ENCODE measurements at regions not wholly inside any gene's neighbourhood (a gene's known extent, or its start where the extent isn't known, plus 50 kb on each side); places are given as distances from the start of the nearest gene placed in this dataset.
"Not testable (repeated sequence)": the region's sequence is repeated elsewhere in the genome, so short reads cannot be mapped to it uniquely, and the experiment has no call there.

DNA sequence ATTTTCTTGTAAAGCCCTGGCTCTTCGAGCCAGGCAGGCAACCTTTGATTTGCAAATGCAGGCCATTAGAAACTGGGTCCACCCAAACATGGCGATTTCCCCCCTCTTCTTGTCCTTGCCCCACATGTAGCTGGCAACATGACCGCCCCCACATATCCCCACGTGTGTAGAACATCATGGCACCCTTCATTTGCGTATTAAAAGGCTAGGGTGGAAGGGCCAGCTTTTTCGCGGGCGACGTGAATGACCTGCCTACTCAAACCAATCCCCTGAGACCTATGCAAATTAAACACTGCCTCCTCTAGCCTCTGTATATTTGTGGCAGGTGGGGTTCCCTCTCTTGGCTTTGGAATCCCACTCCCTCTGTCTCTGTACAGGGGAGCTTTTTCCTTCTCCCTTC is 107.0 kb upstream of the CLINT1 start:
- DNase-seq (ENCODE audit: low read depth) = no peak
- ChIA-PET CTCF (interaction anchor here (1.1 kb wide), 1 partner anchor 17 kb away, joined by 5 read pairs; no protein-coding TSS in a partner anchor), POLR2A (no interaction called here)
- TF ChIP-seq, protein P1, sequence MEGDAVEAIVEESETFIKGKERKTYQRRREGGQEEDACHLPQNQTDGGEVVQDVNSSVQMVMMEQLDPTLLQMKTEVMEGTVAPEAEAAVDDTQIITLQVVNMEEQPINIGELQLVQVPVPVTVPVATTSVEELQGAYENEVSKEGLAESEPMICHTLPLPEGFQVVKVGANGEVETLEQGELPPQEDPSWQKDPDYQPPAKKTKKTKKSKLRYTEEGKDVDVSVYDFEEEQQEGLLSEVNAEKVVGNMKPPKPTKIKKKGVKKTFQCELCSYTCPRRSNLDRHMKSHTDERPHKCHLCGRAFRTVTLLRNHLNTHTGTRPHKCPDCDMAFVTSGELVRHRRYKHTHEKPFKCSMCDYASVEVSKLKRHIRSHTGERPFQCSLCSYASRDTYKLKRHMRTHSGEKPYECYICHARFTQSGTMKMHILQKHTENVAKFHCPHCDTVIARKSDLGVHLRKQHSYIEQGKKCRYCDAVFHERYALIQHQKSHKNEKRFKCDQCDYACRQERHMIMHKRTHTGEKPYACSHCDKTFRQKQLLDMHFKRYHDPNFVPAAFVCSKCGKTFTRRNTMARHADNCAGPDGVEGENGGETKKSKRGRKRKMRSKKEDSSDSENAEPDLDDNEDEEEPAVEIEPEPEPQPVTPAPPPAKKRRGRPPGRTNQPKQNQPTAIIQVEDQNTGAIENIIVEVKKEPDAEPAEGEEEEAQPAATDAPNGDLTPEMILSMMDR (IDR thresholded peaks at IDR 0.05; ENCODE audit: insufficient read depth, low read depth, low read length) = no peak
- Histone ChIP-seq H3K4me3 (ENCODE audit: low read depth, low read length) (no peak overlapping the region), H3K36me3 (ENCODE audit: control insufficient read depth, insufficient read depth, low read length) (no peaks in the 10 kb centered on the region), H3K27me3 (ENCODE audit: control insufficient read depth, insufficient read depth, low read length) (no peaks in the 10 kb centered on the region)

DNA sequence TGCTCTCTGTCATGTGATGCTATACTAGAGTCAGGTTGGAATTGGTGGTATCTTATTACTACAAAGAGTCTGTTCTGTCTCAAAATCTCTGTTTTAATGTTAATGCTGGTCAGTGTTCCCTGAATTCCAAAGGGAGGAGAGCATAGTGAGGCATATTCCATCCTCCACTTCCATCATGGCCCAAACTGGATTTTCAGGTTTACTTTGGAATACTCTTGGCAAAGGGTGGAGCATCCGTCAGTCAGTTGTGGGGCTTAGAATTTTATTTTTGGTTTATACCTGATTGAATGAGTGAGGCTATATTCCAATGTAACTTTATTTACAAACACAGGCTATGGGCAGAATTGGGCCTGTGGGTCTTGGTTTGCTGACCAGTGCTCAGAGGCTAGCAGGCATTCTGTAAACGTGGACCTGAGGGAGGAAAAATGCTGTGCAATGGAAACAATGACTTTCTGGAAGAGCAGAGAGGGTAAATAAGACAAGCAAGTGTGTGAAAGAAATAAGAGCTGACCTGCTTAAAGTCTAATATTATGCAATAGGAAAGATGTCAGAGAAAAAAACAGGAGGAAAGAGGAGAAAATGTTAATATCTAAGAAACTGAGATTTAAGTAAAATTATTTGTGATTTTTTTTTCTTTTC is 106.2 kb upstream of the CLINT1 start:
- ChIA-PET POLR2A (no interaction called here), CTCF (no interaction called here)
- TF ChIP-seq, protein P1 (IDR thresholded peaks at IDR 0.05; ENCODE audit: insufficient read depth, low read depth, low read length) = no peak
- H3K27me3 ChIP-seq (ENCODE audit: control insufficient read depth, insufficient read depth, low read length) = no peaks in the 10 kb centered on the region
- H3K4me3 ChIP-seq (ENCODE audit: low read depth, low read length) = no peak overlapping the region
- DNase-seq (ENCODE audit: low read depth) = no peak
- no peaks in the 10 kb centered on the region for H3K36me3 ChIP-seq (ENCODE audit: control insufficient read depth, insufficient read depth, low read length)

DNA sequence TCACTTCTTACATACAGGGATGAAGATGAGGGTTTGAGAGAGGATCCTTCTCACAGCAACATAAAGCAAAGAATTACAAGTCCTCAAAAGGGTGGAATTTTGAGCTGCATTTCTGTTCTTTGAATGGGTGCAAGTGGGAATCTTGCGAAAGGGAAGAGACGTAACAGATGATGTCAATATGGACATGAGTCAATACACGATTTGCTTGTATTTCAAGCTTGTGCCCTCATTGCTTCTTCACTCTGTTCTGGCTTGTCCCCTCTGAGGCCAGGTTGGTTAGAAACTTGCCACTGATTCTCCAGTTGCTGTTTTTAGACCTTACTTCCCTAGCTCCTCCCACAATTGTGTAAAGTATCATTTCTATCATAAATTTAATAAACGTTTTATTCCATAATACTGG is 104.8 kb upstream of the CLINT1 start:
- ChIA-PET POLR2A (no interaction called here), CTCF (interaction anchor here (1.5 kb wide), 1 partner anchor 14 kb away, joined by 4 read pairs; no protein-coding TSS in a partner anchor)
- Histone ChIP-seq H3K36me3 (ENCODE audit: control insufficient read depth, insufficient read depth, low read length) (no peaks in the 10 kb centered on the region), H3K27me3 (ENCODE audit: control insufficient read depth, insufficient read depth, low read length) (no peaks in the 10 kb centered on the region), H3K4me3 (ENCODE audit: low read depth, low read length) (no peak overlapping the region)
- TF ChIP-seq, protein P1 (IDR thresholded peaks at IDR 0.05; ENCODE audit: insufficient read depth, low read depth, low read length) = no peak
- no peak for DNase-seq (ENCODE audit: low read depth)

DNA sequence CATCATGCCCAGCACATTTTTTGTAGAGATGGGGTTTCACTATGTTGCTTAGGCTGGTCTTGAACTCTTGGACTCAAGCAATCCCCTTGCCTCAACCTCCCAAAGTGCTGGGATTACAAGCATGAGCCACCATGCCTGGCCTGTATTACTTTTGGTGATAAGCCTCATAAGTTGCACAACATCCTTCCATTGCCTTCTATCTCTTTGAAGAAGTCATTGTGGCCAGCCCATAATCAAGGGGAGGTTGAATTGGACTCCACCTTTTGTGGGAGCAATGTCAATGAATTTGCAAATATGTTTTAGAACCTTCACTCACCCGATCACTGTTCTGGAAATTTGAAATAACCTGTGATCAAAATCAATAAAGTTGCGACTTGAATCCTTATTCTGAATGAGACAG is 104.3 kb upstream of the CLINT1 start:
- DNase-seq (ENCODE audit: low read depth) = no peak
- ChIA-PET CTCF (interaction anchor here (1.5 kb wide), 1 partner anchor 14 kb away, joined by 4 read pairs; no protein-coding TSS in a partner anchor), POLR2A (no interaction called here)
- Histone ChIP-seq H3K4me3 (ENCODE audit: low read depth, low read length) (no peak overlapping the region), H3K27me3 (ENCODE audit: control insufficient read depth, insufficient read depth, low read length) (no peaks in the 10 kb centered on the region), H3K36me3 (ENCODE audit: control insufficient read depth, insufficient read depth, low read length) (no peaks in the 10 kb centered on the region)
- TF ChIP-seq, protein P1 (IDR thresholded peaks at IDR 0.05; ENCODE audit: insufficient read depth, low read depth, low read length) = no peak

DNA sequence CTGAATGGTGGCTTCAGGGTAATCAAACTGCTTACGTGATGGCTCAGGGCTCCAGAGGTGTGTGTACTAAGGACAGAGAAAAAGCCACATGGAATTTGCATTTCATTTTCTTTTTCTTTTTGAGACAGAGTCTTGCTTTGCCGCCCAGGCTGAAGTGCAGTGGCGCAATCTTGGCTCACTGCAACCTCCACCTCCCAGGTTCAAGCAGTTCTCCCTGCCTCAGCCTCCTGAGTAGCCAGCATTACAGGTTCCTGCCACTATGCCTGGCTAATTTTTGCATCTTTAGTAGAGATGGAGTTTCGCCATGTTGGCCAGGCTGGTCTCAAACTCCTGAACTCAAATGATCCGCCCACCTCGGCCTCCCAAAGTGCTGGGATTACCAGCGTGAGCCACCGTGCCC is 103.7 kb upstream of the CLINT1 start:
- DNase-seq (ENCODE audit: low read depth); H3K27me3 ChIP-seq (ENCODE audit: control insufficient read depth, insufficient read depth, low read length); H3K4me3 ChIP-seq (ENCODE audit: low read depth, low read length); H3K36me3 ChIP-seq (ENCODE audit: control insufficient read depth, insufficient read depth, low read length): not testable (repeated sequence)
- POLR2A ChIA-PET = interaction anchor here (0.6 kb wide), 1 partner anchor 1280 kb away, joined by 3 read pairs; no protein-coding TSS in a partner anchor
- CTCF ChIA-PET = interaction anchor here (1.3 kb wide), 1 partner anchor 9 kb away, joined by 4 read pairs; no protein-coding TSS in a partner anchor
